ENCODE measurements at regions not wholly inside any gene's neighbourhood (a gene's known extent, or its start where the extent isn't known, plus 50 kb on each side); places are given as distances from the start of the nearest gene placed in this dataset.

DNA sequence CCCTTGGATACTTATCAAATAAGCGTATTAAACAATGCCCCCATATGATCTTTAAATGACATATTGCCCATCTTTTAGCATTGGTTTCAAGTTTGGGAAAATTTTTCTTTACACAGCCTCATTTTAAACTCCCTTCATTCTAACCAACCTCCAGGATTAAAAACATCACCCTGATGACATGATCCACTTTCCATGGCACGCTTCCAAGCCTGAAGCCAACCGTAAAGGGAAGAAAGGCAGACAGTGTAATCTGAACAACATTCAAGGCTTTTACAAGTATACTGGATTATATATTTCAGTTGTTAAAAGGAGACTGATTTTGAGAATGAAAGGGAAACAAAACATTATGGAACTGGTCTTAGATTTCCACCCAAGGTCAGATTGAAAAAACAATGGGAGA, 1721.9 kb downstream of the OLFM4 start:
- TF ChIP-seq POLR2A (IDR thresholded peaks at IDR 0.05; ENCODE audit: control extremely low read depth in 1 of 2, low read depth in 2 of 2, low read length in 2 of 2) (no peak), ZNF274 (IDR thresholded peaks at IDR 0.05; ENCODE audit: borderline replicate concordance, extremely low read depth, low read length) (no peak), PHF8 (conservative IDR thresholded peaks at IDR 0.05; ENCODE audit: low read depth, low read length) (no peak), CEBPB (IDR thresholded peaks at IDR 0.05; ENCODE audit: low read depth, low read length) (no peak), KDM1A (IDR thresholded peaks at IDR 0.05; ENCODE audit: borderline replicate concordance, low read length) (no peak), EZH2 (IDR thresholded peaks at IDR 0.05; ENCODE audit: low read depth, low read length, severe bottlenecking) (no peak), POLR2AphosphoS5 (IDR thresholded peaks at IDR 0.05; ENCODE audit: low read depth, low read length) (no peak), NRF1 (IDR thresholded peaks at IDR 0.05; ENCODE audit: low read depth, low read length) (no peak), EGR1 (IDR thresholded peaks at IDR 0.05; ENCODE audit: borderline replicate concordance, low read depth, low read length) (no peak)
- TF ChIP-seq, protein P1, sequence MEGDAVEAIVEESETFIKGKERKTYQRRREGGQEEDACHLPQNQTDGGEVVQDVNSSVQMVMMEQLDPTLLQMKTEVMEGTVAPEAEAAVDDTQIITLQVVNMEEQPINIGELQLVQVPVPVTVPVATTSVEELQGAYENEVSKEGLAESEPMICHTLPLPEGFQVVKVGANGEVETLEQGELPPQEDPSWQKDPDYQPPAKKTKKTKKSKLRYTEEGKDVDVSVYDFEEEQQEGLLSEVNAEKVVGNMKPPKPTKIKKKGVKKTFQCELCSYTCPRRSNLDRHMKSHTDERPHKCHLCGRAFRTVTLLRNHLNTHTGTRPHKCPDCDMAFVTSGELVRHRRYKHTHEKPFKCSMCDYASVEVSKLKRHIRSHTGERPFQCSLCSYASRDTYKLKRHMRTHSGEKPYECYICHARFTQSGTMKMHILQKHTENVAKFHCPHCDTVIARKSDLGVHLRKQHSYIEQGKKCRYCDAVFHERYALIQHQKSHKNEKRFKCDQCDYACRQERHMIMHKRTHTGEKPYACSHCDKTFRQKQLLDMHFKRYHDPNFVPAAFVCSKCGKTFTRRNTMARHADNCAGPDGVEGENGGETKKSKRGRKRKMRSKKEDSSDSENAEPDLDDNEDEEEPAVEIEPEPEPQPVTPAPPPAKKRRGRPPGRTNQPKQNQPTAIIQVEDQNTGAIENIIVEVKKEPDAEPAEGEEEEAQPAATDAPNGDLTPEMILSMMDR (IDR thresholded peaks at IDR 0.05; ENCODE audit: control extremely low read depth in 1 of 3, insufficient read depth in 1 of 3, low read depth in 1 of 3, low read length in 3 of 3) = no peak
- TF ChIP-seq, protein P2, sequence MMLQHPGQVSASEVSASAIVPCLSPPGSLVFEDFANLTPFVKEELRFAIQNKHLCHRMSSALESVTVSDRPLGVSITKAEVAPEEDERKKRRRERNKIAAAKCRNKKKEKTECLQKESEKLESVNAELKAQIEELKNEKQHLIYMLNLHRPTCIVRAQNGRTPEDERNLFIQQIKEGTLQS (IDR thresholded peaks at IDR 0.05; ENCODE audit: insufficient read depth, low read depth, low read length) = no peak
- TF ChIP-seq, protein P3, sequence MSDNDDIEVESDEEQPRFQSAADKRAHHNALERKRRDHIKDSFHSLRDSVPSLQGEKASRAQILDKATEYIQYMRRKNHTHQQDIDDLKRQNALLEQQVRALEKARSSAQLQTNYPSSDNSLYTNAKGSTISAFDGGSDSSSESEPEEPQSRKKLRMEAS (IDR thresholded peaks at IDR 0.05) = no peak

Measured in H1 (cell line).